K562 (cell line): ENCODE measurements at regions not wholly inside any gene's neighbourhood (a gene's known extent, or its start where the extent isn't known, plus 50 kb on each side); places are given as distances from the start of the nearest gene placed in this dataset.

Experiments
- ATAC-seq: fragments of 200-7000 bp; cut with Tn5 transposase; 3 replicates; pipeline ENCODE4 v1.9.1; 2020; ENCODE audit warnings: moderate library complexity
- BruUV-seq: library from RNA; stranded (reverse); fragments of 400-500 nt; replicated peaks from 2 replicates; lab custom pipeline; 2021; lab: Mats Ljungman, UMichigan
- CTCF ChIA-PET: fragments of 300-600 bp; formaldehyde crosslinking; extraction: SDS; loops from one replicate; lab custom pipeline; 2021; ENCODE audit warnings: low intra/inter-chr PET ratio; lab: Yijun Ruan, JAX
- POLR2A ChIA-PET: fragments of 300-600, 350-650 bp; sonication (Branson Sonifier 250); formaldehyde crosslinking; extraction: SDS; loops from one replicate; lab custom pipeline; 2021; ENCODE audit warnings: antibody characterized with exemption, inconsistent platforms; lab: Yijun Ruan, JAX
- DNase-seq, 4 experiments: peaks; one replicate each; pipeline versions ENCODE4 v3.0.0 to v3.0.0-alpha.2; 2011 to 2018; ENCODE audit warnings: low spot score in 3 of 4, mixed read lengths in 3 of 4; ENCODE audit errors: extremely low read depth in 1 of 4
- FAIRE-seq: peaks from 2 replicates; lab custom pipeline; 2011; peaks lifted over from hg19 to GRCh38; lab: Jason Lieb, UNC
- H2AFZ ChIP-seq: 2 replicates; pipeline ENCODE4 v1.6.0; 2011; ENCODE audit warnings: low read depth, low read length, control low read depth, inconsistent platforms
- H3K27ac ChIP-seq: fragments of 200-600 bp; 3 replicates; pipeline ENCODE4 v1.8.0; 2011; ENCODE audit warnings: low read depth, mild to moderate bottlenecking, control low read depth, inconsistent platforms, low read length, moderate library complexity, mixed read lengths; ENCODE audit errors: extremely low read depth
- H3K27me3 ChIP-seq, 2 experiments: fragments of 300-600 bp in 1 of 2; 2 replicates in 1 of 2; 3 replicates in 1 of 2; pipeline versions ENCODE4 v1.6.0 to v1.8.0; 2011; ENCODE audit warnings: inconsistent platforms in 2 of 2, low read length in 2 of 2, mild to moderate bottlenecking in 1 of 2, mixed read lengths in 1 of 2, moderate library complexity in 1 of 2; ENCODE audit not compliant: control insufficient read depth in 2 of 2, insufficient read depth in 2 of 2
- H3K36me3 ChIP-seq: fragments of 300-600 bp; 3 replicates; pipeline ENCODE4 v1.8.0; 2011; ENCODE audit warnings: mild to moderate bottlenecking, low read length, inconsistent platforms; ENCODE audit not compliant: control insufficient read depth, insufficient read depth
- H3K4me1 ChIP-seq, 2 experiments: fragments of 200-600 bp in 1 of 2; replicated peaks in 1 of 2; 2 replicates in 1 of 2; 3 replicates in 1 of 2; pipeline versions ENCODE4 v1.5.1 to v1.8.0; 2011; ENCODE audit warnings: inconsistent platforms in 2 of 2, low read length in 2 of 2, mild to moderate bottlenecking in 1 of 2, mixed read lengths in 1 of 2, moderate library complexity in 1 of 2; ENCODE audit not compliant: control insufficient read depth in 2 of 2, insufficient read depth in 2 of 2
- H3K4me2 ChIP-seq: 2 replicates; pipeline ENCODE4 v1.6.1; 2011; ENCODE audit warnings: low read length, control low read depth, inconsistent platforms, mixed read lengths; ENCODE audit not compliant: insufficient read depth
- H3K4me3 ChIP-seq: fragments of 200-600 bp; sonication (generic), shearing (Covaris generic); 2 replicates; pipeline ENCODE4 v1.5.1; 2016; ENCODE audit warnings: control low read depth, inconsistent platforms
- H3K79me2 ChIP-seq: fragments of 200-600 bp; 3 replicates; pipeline ENCODE4 v1.8.0; 2011; ENCODE audit warnings: low read length, inconsistent platforms; ENCODE audit not compliant: control insufficient read depth, insufficient read depth
- H3K9ac ChIP-seq, 2 experiments: 2 replicates each; pipeline versions ENCODE4 v1.6.0 to v1.6.1; 2011; ENCODE audit warnings: low read depth in 2 of 2, low read length in 2 of 2, control low read depth in 1 of 2, inconsistent platforms in 1 of 2, mild to moderate bottlenecking in 1 of 2, mixed read lengths in 1 of 2; ENCODE audit not compliant: insufficient read depth in 1 of 2
- H3K9me1 ChIP-seq: one replicate; pipeline ENCODE4 v1.6.0; 2011; ENCODE audit warnings: inconsistent platforms, mild to moderate bottlenecking, low read length, moderate library complexity; ENCODE audit not compliant: control insufficient read depth, insufficient read depth
- H3K9me3 ChIP-seq: replicated peaks from 2 replicates; pipeline ENCODE4 v1.5.1; 2011; ENCODE audit warnings: low read depth, low read length, inconsistent platforms; ENCODE audit not compliant: control insufficient read depth, insufficient read depth
- H4K20me1 ChIP-seq: replicated peaks from 2 replicates; pipeline ENCODE4 v1.6.1; 2011; ENCODE audit warnings: low read length, inconsistent platforms, mixed read lengths; ENCODE audit not compliant: control insufficient read depth, insufficient read depth
- CUX1 ChIP-seq: fragments of 200-800 bp; sonication (Bioruptor generic); IDR thresholded peaks from 2 replicates; pipeline ENCODE4 v1.6.1; 2016; ENCODE audit warnings: missing genetic modification characterization, missing compliant biosample characterization
- ERF ChIP-seq: fragments of 450-650 bp; formaldehyde crosslinking; IDR thresholded peaks from 2 replicates; pipeline ENCODE4 v1.4.0; 2020; ENCODE audit warnings: mild to moderate bottlenecking, mixed read lengths
- FOXM1 ChIP-seq, 2 experiments: fragments of 450-650 bp in 1 of 2; sonication (generic) in 1 of 2; formaldehyde crosslinking in 1 of 2; IDR thresholded peaks; 2 replicates each; pipeline versions ENCODE4 v1.6.1 to v1.9.0; 2017 to 2022; ENCODE audit warnings: low read depth in 2 of 2, mild to moderate bottlenecking in 2 of 2, missing genetic modification reagents in 1 of 2, moderate library complexity in 1 of 2
- KDM2B ChIP-seq: fragments of 250-450 bp; sonication (Bioruptor Pico); IDR thresholded peaks from 2 replicates; pipeline ENCODE4 v1.8.0; 2021; ENCODE audit warnings: mild to moderate bottlenecking, moderate library complexity
- MEIS2 ChIP-seq: fragments of 450-650 bp; IDR thresholded peaks from 2 replicates; pipeline ENCODE4 v1.6.1; 2014; ENCODE audit warnings: mild to moderate bottlenecking; ENCODE audit not compliant: partially characterized antibody
- MTA1 ChIP-seq: fragments of 450-650 bp; IDR thresholded peaks from 2 replicates; pipeline ENCODE4 v1.6.1; 2017; ENCODE audit warnings: borderline replicate concordance
- MXI1 ChIP-seq: IDR thresholded peaks from 2 replicates; pipeline ENCODE4 v1.6.1; 2011; ENCODE audit warnings: low read depth, mild to moderate bottlenecking, improper control_type of control experiment, low read length
- RBM39 ChIP-seq: fragments of 200-400 bp; formaldehyde crosslinking; optimal IDR thresholded peaks from 2 replicates; pipeline ENCODE3; 2018; ENCODE audit warnings: low read depth, low read length
- SRSF7 ChIP-seq: fragments of 200-400 bp; formaldehyde crosslinking; optimal IDR thresholded peaks from 2 replicates; pipeline ENCODE3; 2017; ENCODE audit warnings: mild to moderate bottlenecking, low read depth, low read length
- ZNF347 ChIP-seq: fragments of 450-650 bp; formaldehyde crosslinking; IDR thresholded peaks from 2 replicates; pipeline ENCODE4 v1.4.0; 2020; ENCODE audit warnings: low read depth, mild to moderate bottlenecking, moderate library complexity
- WGBS: fragments of 100-300 bp; shearing (Covaris generic); methylation state at CpG from one replicate; pipeline ENCODE4 v1.1.6; 2016; ENCODE audit warnings: low coverage, mixed read lengths; ENCODE audit not compliant: insufficient coverage; ENCODE audit errors: missing lambda C conversion rate; 5-methylcytosine and 5-hydroxymethylcytosine counted together
- in situ Hi-C: fragments of 300-500 bp; cut with MboI; formaldehyde crosslinking; loops from 4 replicates; pipeline ENCODE4 v1.15.0; 2018; ENCODE audit warnings: inconsistent platforms, mixed read lengths
- intact Hi-C: fragments of 100-400 bp; cut with micrococcal nuclease; formaldehyde crosslinking; loops from 2 replicates; pipeline ENCODE4 v1.14.2; 2022
- TF ChIP-seq, protein P1 (sequence below), 2 experiments: fragments of 450-650 bp in 1 of 2; IDR thresholded peaks; 2 replicates each; pipeline ENCODE4 v1.6.1; 2011 to 2017; ENCODE audit warnings: low read depth in 2 of 2, antibody characterized with exemption in 1 of 2, borderline replicate concordance in 1 of 2, low read length in 1 of 2, mild to moderate bottlenecking in 1 of 2, mixed read lengths in 1 of 2; ENCODE audit not compliant: control insufficient read depth in 1 of 2

GRCh38 chr2:545228-545627 is 132.0 kb downstream of the TMEM18 start:
- Histone ChIP-seq H3K27me3 (peaks cover 20 to 41% of the 10 kb centered on the region in 2 experiments), H3K9me1 (no peaks in the 10 kb centered on the region), H3K4me2 (no peak overlapping the region), H3K79me2 (no peaks in the 10 kb centered on the region), H4K20me1 (no peaks in the 10 kb centered on the region), H3K9me3 (no peaks in the 10 kb centered on the region), H3K4me1 (no peaks in the 10 kb centered on the region), H3K4me3 (no peak overlapping the region), H3K27ac (no peak overlapping the region), H3K36me3 (no peaks in the 10 kb centered on the region), H2AFZ (no peak overlapping the region), H3K9ac (peak overlapping the region in 1 of 2 experiments; percentile 45; a peak in 1 of 4 replicates)
- ChIA-PET POLR2A (interaction anchor here (0.7 to 1.3 kb wide), 2 partner anchors 12 to 66 kb away, joined by 4 to 5 read pairs; no protein-coding TSS in a partner anchor), CTCF (no interaction called here)
- intact Hi-C loops, result no loop called here
- in situ Hi-C loops, result no loop called here
- ATAC-seq (no peak), FAIRE-seq (no peak), DNase-seq (no peak)
- 2% methylated on average over 12 of the region's 12 CpGs for WGBS
- no TSS peak for BruUV-seq
- TF ChIP-seq RBM39 (no peak), MTA1 (no peak), FOXM1 (IDR thresholded peaks at IDR 0.05; ENCODE audit: low read depth) (no peak), FOXM1 (CRISPR knock-in tag; IDR thresholded peaks at IDR 0.05; ENCODE audit: low read depth) (no peak), CUX1 (no peak), KDM2B (CRISPR knock-in tag) (no peak), ZNF347 (CRISPR knock-in tag) (no peak), SRSF7 (no peak), ERF (CRISPR knock-in tag) (no peak), MEIS2 (no peak), MXI1 (no peak)
- TF ChIP-seq, protein P1, sequence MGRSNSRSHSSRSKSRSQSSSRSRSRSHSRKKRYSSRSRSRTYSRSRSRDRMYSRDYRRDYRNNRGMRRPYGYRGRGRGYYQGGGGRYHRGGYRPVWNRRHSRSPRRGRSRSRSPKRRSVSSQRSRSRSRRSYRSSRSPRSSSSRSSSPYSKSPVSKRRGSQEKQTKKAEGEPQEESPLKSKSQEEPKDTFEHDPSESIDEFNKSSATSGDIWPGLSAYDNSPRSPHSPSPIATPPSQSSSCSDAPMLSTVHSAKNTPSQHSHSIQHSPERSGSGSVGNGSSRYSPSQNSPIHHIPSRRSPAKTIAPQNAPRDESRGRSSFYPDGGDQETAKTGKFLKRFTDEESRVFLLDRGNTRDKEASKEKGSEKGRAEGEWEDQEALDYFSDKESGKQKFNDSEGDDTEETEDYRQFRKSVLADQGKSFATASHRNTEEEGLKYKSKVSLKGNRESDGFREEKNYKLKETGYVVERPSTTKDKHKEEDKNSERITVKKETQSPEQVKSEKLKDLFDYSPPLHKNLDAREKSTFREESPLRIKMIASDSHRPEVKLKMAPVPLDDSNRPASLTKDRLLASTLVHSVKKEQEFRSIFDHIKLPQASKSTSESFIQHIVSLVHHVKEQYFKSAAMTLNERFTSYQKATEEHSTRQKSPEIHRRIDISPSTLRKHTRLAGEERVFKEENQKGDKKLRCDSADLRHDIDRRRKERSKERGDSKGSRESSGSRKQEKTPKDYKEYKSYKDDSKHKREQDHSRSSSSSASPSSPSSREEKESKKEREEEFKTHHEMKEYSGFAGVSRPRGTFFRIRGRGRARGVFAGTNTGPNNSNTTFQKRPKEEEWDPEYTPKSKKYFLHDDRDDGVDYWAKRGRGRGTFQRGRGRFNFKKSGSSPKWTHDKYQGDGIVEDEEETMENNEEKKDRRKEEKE (IDR thresholded peaks at IDR 0.05; ENCODE audit: borderline replicate concordance in 1 of 2, control insufficient read depth in 1 of 2, low read depth in 2 of 2, low read length in 1 of 2), result no peak
